HG02840 (cell line): ENCODE measurements at regions not wholly inside any gene's neighbourhood (a gene's known extent, or its start where the extent isn't known, plus 50 kb on each side); places are given as distances from the start of the nearest gene placed in this dataset.
"Not testable (repeated sequence)": the region's sequence is repeated elsewhere in the genome, so short reads cannot be mapped to it uniquely, and the experiment has no call there.

ENCODE experiments used
- ATAC-seq: cut with Tn5 transposase; IDR thresholded peaks from one replicate; pipeline ENCODE4 v1.9.1; 2021; ENCODE audit warnings: mild to moderate bottlenecking, moderate library complexity, moderate number of reproducible peaks; ENCODE audit not compliant: unreplicated experiment, low FRiP score

GRCh38 chr17:71024969-71025368, 855.6 kb downstream of the KCNJ2 start:
- ATAC-seq: no peak

DNA sequence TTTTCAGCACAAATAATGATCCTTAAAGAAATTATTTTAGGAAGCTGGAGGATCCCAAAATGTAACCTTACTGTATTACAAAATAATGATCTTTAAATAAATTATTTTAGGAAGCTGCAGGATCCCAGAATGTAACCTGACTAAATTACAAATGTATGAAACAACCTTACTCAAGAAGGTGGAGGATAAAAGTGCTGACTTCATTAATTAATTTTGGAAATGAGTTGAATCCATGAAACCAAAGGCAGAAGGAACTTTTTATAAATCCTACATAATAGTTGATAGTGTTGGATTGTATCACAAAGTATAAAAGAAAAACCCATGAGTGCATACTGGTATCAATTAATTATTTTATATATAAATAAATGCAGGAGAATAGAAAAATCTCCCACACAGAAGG, 859.9 kb downstream of the KCNJ2 start:
- ATAC-seq: no peak

- ATAC-seq: not testable (repeated sequence)
Measured at GRCh38 chr17:71031286-71031685, 862.0 kb downstream of the KCNJ2 start.

- ATAC-seq: no peak
Measured at GRCh38 chr17:71032746-71033273, 863.5 kb downstream of the KCNJ2 start.

- ATAC-seq: no peak
Measured at GRCh38 chr17:71033336-71033735, 864.0 kb downstream of the KCNJ2 start.

DNA sequence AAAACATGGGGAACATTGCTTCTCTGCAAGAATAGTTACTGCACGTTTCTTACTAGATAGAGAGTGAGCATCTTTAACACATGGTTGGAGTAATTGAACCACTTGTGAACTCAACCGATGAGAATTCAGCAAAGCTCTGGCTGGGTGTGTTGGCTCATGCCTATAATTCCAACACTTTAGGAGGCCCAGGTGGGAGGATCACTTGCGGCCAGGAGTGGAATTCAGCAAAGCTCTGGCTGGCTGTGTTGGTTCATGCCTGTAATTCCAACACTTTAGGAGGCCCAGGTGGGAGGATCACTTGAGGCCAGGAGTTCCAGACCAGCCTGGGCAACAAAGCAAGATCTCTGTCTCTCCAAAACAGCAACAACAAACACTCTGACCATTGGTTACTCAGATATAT, 865.9 kb downstream of the KCNJ2 start:
- no peak for ATAC-seq

- ATAC-seq: no peak
Measured at GRCh38 chr17:71037386-71037785, 868.1 kb downstream of the KCNJ2 start.

DNA sequence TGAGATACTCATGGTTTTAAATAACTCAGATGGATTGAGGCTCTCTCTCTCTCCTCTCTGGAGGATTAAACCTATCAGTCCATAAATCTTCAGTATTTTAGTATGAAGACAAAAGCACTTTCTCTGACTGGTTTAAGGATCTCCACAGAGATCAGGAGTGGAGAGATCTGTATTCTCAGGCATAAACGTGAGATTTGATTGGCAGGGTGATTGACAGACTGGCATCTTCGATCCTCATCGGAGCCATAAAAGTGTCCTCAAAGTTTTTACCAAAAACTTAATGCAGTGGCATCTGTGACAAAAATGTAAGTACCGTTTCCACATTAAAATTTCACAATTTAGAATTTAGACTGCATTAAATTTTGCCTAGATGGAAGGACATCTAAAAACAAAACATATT, 870.1 kb downstream of the KCNJ2 start:
- ATAC-seq: no peak

- no peak for ATAC-seq
Measured at GRCh38 chr17:71052971-71053370, 883.6 kb downstream of the KCNJ2 start.

DNA sequence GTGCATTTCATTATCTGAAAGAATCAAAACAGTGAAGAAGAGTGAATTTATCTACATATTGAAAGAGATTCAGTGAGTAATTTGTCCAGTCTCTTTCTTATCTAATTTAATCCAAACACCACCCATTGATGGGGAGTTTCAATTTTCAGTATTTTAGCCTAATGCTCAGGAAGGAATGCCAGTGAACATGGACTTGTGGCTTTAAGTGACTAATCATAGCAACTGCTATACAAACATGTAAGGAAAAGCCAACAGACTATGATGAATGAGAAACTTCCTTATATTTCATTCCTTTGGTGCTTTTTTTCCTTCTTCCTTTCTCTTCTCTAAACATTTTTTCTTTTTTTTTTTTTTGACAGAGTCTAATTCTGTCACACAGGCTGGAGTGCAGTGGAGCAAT, 885.8 kb downstream of the KCNJ2 start:
- ATAC-seq: no peak

DNA sequence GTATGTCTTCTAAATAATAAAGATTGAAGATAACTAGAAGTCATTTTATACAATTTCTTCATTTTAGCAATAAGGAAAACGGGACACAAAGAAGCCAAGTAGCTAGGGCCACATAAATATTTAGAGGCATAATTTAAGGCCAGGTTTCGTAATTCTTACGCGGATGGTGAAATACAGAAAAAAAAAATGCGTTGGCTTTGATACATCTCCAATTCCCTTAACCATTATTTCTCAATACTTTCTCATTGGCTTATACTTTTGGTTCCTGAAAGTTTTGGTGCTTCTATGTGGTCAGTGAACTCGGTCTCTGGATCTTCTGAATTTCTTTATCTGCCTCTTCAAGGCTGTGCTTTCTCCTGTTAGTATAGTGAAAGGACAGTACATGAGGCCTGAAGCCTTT, 888.1 kb downstream of the KCNJ2 start:
- no peak for ATAC-seq

DNA sequence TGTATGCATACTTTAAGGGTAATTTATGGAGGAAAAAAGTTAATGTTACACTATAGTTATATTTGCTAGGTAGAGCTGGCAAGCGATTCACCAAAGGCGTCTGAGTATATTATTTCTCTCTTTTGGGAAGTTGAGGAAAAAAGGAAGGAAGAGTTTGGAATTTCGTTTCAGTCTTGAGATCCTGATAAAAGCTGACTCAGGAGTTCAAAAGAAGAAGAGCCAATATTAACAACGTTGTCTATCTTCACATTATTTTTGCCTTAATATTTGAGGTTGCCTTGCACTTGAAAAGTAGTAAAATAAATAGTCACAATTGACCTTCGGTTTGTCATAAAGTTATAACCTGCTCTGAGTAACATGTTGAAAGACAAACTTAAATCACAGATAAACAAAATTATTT, 888.6 kb downstream of the KCNJ2 start:
- ATAC-seq: no peak

DNA sequence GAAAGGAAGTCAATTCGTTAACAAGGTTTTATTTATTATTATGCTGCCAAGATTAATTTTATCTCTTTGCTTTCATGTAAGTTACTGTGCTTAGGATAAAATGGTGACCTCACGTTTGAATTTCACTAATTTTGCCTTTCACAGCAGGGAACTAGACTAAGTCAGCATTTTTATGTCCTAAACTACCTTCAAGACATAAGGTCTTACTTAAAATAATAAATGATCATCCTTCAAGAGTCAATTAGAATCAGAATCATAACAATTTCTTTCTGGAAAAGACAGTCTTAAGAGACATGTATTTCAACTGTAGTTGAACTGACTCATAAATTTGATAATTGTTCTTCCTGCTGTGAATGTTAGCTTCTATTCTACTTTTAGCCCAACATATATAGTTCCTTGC, 893.8 kb downstream of the KCNJ2 start:
- ATAC-seq: no peak

DNA sequence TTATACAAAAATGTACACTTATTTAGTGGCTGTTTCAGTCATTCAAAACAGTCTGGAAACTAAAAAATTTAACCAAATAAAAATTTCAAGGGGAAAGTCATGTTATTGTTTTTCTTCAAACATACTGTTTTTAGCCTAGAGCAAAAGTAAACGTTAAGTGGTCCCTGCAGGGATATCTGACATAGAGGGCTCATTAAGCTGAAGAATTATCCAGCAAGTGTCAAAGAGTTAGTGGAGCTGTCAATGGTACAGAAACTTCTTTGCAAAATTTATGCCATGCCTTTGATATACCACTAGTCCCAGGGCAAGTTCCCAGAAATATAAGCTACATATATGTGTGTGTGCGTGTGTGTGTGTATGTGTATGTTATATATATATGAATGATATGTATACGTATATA, 894.2 kb downstream of the KCNJ2 start:
- ATAC-seq: no peak

- ATAC-seq: no peak
Measured at GRCh38 chr17:71067669-71068407, 898.5 kb downstream of the KCNJ2 start.

DNA sequence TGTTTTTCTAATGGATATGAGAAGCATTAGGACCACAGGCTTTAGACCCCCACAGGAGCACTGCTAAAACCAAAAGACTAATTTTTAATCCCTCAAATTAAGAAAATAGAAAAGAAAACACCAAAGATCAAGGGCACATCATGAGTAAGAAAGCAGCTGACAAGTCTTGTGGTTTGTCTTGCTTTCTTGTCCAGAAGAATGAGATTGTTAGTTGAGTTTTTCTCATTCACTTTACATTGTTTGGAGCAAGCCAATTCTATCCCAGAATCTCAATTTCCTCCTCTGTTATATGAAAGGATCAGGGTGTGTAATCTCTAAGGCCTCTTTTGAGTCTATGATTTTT, 899.0 kb downstream of the KCNJ2 start:
- ATAC-seq: no peak

DNA sequence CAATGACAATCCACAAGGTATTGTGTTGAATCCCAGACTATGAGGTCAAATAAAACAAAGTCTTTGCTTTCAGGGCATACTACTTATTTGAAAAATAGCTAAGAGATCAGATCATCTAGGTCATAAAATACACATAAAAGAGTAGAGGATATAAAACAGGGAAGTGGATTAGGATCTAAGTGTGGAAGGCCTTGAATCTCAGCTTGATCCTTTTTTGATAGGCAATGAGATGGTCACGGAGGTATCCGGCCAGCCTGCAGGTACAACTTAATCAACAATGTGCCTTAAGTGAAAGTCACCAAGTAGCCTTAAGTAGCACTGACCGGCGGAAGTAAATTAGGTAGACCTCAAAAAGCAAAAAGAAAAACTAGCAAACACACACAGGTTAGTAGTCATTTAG, 901.7 kb downstream of the KCNJ2 start:
- no peak for ATAC-seq

- no peak for ATAC-seq
Measured at GRCh38 chr17:71071837-71072236, 902.5 kb downstream of the KCNJ2 start.

DNA sequence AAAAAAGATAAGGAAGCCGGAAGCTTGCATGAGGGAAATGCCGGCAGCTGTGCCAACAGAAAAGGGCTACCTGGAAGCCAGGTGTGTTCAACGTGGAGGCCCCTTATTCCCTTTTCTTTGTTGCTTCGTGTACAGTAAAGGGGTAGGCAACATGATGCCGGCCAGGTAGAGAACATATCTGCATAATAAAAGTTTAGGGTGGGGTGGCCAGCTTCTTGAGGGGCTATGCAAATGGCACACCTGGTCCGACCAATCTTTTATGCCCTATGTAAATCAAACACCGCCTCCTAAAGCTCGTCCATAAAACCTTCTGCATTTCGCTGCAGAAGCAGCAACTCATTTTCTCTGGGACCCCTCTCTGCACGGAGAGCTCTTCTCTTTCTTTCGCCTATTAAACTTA, 911.6 kb downstream of the KCNJ2 start:
- no peak for ATAC-seq

DNA sequence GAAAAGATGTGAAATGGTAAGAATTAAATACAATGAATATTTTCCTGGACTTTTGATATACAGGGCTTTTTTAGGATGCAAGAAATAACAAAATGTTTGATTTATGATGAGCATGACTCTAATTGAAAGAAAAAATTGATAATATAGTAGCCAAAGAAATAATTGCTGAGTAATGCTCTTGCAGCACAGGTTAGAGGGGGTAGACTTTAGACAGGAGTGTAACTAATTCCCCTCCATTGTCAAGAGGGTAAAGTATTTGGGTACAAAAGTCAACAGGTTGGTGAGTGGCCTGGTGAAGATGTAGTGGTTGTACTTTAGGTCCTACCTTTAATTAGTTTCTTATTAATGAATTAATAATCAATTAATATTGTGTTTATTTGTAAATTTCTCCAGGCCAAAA, 912.3 kb downstream of the KCNJ2 start:
- ATAC-seq: no peak

- no peak for ATAC-seq
Measured at GRCh38 chr17:71084219-71084618, 914.9 kb downstream of the KCNJ2 start.

- no peak for ATAC-seq
Measured at GRCh38 chr17:71084838-71085237, 915.5 kb downstream of the KCNJ2 start.
